Ammon's horn (tissue), 1 donor: ENCODE measurements at regions not wholly inside any gene's neighbourhood (a gene's known extent, or its start where the extent isn't known, plus 50 kb on each side); places are given as distances from the start of the nearest gene placed in this dataset.
"Not testable (repeated sequence)": the region's sequence is repeated elsewhere in the genome, so short reads cannot be mapped to it uniquely, and the experiment has no call there.

ENCODE experiments used
- DNase-seq: peaks from one replicate; pipeline ENCODE4 v3.0.0-alpha.2; 2016; ENCODE audit warnings: low spot score

- not testable (repeated sequence) for DNase-seq
Measured at GRCh38 chr7:65145710-65146109, 139.2 kb upstream of the ERV3-1 start.

- DNase-seq = not testable (repeated sequence)
Measured at GRCh38 chr7:65145008-65145407, 138.5 kb upstream of the ERV3-1 start.

DNA sequence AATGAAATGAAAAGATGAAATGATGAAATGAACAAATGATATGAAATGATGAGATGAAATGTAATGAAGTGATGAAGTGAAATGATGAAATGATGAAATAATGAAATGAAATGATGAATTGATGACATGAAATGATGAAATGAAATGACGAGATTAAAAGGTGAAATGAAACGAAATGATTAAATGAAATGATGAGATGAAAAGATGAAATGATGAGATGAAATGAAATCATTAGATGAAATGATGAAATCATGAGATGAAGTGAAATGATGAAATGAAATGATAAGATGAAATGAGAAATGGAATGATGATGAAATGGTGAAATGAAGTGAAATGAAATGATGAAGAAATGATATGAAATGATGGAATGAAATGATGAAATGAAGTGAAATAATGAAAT lies 138.1 kb upstream of the ERV3-1 start:
- DNase-seq = not testable (repeated sequence)

DNA sequence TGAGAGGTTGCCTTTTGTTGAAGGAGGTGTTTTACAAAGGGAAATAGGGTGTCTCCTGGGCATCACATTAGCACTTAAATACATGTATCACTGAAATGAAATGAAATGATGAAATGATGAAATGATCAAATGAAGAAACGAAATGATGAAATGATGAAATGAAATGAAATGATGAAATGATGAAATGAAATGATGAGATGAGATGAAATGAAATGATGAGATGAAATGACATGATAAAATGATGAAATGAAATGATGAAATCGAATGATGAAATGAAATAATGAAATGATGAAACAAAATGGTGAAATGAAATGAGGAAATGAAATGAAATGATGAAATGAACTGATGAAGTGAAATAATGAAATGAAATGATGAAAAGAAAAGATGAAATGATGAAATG lies 137.6 kb upstream of the ERV3-1 start:
- not testable (repeated sequence) for DNase-seq

GRCh38 chr7:65141894-65142293 lies 135.4 kb upstream of the ERV3-1 start:
- not testable (repeated sequence) for DNase-seq

DNA sequence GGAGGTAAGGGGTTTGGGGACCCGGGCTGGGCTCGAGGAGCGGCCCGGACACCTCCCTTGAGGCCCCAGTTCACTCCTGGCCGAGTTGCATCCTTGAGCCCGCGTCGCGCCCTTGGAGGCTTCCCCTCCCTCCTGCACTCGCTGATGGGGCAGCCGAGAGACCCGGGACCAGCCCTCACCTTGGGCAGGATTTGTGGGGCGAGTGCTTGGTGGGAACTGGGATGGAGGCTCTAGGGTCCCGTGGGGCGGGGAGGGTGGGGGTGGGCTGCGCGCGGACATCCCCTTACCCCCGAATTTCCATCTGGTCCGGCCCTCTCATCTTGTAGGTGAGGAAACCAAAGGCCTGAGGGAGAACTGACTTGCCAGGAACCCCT lies 134.9 kb upstream of the ERV3-1 start:
- DNase-seq = not testable (repeated sequence)

DNA sequence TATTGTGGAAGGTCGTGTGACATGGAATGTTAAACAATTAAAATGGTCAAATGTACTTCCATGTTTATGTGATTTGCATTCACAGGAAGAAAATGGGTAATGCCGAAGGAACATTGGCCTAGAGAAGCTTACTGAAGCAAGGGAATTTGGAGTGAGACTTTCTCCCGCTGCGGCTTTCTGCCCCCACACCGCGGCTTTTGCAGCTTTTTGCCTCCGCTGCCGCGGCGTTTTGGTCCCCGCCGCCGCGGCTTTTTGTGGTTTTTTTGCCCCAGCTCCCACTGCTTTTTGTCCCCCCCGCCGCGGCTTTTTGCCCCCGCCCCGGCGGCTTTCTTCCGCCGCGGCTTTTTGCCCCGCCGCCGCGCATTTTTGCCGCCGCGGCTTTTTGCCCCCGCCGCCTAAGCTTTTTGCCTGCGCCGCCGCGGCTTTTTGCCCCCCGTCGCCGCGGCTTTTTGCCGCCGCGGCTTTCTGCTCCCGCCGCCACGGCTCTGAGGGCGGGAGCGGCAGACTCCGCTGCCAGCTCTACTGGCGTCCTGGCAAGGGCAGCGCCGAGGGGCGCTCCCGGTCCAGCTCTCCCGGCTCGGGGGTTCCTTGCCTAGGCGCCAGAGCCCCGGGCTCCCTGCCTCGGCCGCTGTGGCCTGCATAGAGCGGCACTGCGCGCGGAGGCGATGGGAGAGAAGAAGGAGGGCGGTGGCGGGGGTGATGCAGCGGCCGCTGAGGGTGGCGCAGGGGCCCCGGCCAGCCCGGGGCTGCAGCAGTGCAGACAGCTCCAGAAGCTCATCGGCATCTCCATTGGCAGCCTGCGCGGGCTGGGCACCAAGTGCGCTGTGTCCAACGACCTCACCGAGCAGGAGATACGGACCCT lies 134.3 kb upstream of the ERV3-1 start:
- not testable (repeated sequence) for DNase-seq

DNA sequence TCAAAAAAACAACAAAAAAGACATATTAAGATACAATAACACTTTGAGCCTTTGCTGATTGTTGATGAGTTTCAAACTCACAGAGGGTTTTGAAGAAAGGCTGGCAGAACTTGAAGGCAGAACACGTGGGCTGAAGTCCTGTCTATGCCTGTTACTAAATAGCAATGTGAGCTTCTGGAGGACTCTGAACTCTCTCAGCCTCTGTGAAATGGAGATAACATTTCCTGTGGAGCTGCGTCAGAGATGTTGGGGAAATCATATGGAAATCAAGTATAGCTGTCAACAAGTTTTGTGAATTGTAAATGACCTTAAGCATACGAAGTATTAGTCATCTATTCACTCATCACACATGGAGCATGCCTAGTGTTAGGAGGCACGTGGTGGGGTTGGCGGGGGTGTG lies 130.4 kb upstream of the ERV3-1 start:
- not testable (repeated sequence) for DNase-seq

DNA sequence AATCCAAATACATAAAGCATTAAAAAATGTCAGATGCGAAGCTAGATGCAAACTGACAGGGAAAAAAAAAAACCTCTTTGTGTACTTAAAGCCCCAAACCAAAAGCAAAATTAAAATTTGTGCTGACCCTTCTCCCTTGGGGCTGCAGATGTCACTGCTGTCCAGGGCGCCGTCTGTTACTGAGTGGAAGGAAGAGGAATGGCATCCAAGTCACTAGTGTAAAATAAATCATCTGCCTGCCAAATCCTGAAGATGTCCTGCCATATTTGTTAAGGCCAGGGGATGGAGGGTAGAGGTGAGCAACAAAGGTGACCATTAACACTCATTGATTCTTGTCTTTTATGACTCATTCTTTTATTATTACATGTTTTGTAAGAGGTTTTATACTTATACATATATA lies 126.6 kb upstream of the ERV3-1 start:
- not testable (repeated sequence) for DNase-seq

DNA sequence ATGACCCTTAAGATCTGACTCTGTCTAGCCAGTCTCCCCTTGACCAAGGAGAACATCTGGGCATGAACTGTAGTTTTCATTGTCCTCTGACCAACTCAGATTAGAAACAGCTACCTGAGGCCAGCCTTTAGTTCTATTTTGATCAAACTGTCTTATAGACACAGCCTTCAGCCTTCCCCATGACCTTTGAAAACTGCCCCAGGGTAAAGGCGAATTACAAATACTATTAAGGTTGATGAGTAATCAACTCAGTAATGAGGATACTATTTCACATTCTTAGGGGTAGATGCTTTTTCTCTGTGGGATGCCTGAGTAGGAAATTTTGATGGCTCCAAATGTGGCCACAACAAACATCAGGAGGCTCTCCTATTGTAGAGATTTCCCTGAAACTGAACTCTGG lies 125.8 kb upstream of the ERV3-1 start:
- not testable (repeated sequence) for DNase-seq

- DNase-seq = not testable (repeated sequence)
Measured at GRCh38 chr7:65127364-65127763, 120.9 kb upstream of the ERV3-1 start.

DNA sequence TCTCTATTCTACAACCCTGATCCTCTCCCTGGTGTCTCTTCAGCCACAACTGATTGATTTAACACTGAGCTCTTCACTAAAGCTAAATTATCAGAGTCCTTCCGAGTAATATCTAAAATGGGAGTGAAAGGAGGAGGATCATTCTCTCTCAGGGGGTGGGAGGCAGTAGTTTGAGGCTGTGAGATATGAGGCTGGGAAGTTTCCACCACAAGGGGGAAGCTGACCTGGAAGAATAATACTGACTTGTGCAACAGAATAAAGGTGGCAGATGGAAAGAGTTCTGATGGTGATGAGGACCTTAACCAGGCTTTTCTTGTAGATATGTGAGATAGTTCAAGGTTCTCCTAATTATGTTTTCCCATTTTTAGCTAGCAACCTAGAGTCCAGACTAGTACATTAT lies 118.1 kb upstream of the ERV3-1 start:
- not testable (repeated sequence) for DNase-seq

DNA sequence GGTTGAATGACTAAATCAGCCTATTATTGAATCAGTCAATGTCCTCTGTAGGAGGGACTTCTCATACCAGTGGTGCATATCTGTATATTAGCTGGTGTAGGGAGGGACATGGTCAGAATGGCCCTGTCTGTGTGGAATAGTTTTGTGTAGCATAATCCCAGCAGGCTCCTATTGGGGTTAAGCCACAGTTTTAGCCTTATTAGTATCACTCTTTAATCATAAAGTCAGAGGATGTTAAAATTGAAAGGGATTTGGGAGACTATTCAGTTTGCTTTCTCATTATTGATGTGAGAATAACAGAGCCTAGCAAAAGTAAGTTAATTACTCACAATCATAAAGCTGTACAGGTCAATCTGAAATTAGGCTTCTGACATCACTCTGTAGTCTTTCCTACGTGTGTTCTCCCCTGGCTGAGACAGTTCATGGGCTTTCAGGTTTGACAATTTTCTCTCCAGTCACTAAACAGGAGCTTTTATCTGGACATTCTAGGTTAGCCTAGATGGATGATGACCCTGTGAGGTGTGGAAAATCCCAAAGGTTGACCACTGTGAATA lies 99.2 kb upstream of the ERV3-1 start:
- DNase-seq = not testable (repeated sequence)

DNA sequence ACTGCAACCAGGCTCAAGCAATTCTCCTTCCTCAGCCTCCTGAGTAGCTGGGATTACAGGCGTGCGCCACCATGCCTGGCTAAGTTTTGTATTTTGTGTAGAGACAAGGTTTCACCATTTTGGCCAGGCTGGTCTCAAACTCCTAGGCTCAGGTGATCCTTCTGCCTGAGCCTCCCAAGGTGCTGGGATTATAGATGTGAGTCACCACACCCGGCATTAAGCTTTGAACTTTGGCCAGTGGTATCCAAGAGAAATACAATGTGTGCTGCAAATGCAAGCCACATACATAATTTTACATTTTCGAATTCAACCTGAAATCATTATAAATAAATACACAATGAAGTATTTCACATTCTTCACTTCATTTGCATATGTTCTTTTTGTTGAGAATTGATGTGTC lies 94.0 kb upstream of the ERV3-1 start:
- not testable (repeated sequence) for DNase-seq

DNA sequence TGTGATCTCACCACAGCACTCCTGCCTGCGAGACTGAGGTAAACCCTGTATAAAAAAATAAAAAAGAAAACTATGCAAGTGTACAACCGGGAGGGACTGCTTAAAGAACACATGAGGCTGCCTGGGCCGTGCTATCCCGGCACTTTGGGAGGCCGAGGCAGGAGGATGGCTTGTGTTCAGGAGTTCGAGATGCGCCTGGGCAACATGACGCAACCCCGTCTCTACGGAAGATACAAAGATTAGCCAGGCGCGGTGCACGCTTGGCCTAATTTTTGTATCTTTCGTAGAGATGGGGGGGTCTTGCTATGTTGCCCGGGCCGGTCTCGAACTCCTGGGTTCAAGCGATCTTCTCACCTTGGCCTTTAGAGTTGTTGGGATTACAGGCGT lies 75.2 kb upstream of the ERV3-1 start:
- not testable (repeated sequence) for DNase-seq

DNA sequence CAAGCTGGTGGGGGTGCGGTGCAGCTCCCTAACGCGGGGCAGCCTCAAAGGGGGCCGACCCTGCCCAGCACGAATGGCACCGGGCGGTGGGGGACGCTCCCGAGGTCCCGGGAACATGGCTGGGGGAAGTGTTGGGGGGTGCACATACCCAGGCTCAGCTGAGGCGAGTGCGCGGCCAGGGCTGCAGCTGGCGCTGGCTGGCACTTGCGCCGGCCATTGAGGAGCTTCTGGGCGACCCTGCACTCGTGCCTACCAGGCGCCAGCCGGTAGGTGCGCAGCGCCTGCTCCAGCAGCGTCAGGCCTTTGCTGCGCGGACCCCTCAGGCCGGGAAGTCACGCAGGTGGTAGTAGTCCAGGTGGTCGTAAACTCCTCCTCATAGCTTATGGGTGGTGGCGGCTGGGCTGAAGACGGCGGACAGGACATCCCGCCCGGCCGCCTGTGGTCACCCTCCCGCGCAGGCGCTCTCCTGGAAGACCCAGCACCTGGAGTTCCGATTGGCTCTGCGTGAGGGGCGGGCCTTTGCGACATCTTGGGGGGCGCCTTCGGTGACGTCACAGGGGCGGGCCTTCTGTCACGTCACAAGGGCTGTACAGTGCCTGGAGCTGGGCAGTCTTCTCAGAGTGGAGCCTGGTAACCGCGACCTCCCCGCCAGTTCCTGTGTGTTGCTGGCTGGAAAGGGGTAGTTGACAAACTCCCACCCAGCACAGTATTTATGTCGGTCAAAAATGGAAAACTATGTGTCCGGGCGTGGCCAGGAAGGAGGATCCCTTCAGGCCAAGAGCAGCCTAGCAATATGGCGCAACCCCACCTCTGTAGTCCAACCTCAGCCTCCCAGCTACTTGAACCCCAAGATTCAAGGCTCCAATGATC lies 74.5 kb upstream of the ERV3-1 start:
- DNase-seq = peak; percentile 98

- not testable (repeated sequence) for DNase-seq
Measured at GRCh38 chr7:65074959-65075358, 68.5 kb upstream of the ERV3-1 start.

- not testable (repeated sequence) for DNase-seq
Measured at GRCh38 chr7:65073160-65073559, 66.7 kb upstream of the ERV3-1 start.

DNA sequence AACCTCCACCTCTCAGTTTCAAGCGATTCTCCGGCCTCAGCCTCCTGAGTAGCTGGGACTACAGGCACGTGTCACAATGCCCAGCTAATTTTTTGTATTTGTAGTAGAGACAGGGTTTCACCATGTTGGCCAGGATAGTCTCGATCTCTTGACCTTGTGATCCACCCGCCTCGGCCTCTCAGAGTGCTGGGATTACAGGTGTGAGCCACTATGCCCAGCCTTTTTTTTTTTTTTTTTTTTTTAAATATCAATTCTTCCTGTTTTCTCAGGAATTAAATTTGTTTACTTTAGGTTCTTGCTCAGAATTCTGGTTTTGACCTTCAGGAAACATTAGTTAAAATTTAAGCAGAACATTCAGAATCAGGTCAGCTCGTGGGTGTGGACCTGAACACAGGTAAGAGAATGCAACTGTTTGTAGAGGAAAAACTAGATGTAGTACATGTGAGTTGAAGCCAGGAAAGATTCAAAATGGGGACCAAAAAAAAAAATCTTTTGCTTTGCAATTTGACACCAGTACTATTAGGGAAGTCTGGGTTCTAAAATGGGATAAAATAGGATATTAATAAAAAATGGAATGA lies 65.5 kb upstream of the ERV3-1 start:
- not testable (repeated sequence) for DNase-seq

DNA sequence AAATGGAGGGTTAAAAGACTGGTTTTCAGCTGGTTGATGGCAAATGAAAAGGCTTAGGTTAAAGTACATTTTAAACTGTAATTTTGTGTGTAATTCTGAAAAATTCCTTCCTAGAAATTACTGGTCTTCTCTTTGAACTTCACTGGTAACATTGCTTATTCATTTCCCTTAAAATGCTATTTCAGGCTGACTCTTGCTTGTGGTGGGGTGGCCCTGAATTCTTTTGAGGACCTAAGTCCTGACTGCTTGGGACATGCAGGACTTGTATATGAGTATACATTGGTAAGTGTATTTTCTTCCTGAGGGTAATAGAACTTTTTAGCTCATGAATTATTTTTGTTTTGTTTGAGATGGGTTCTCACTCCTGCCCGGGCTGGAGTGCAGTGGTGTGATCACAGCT lies 63.0 kb upstream of the ERV3-1 start:
- not testable (repeated sequence) for DNase-seq

- DNase-seq = not testable (repeated sequence)
Measured at GRCh38 chr7:65062566-65062965, 56.1 kb upstream of the ERV3-1 start.

DNA sequence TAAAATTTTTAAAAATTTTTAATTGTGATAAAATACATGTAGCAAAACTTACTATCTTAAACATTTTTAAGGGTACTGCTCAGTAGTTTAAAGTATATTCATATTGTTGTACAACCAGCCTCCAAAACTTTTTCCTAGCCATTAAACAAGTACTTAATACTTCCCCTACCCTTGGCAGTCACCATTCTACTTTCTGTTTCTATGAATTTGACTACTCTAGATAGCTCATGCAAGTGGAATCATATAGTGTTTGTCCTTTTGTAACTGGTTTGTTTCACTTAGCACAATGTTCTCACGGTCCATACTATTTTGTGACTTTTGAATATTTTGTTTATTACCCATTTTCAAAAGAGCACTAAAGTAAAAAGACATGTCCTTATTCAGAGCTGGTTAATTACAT lies 52.8 kb upstream of the ERV3-1 start:
- DNase-seq = not testable (repeated sequence)
